ENCODE measurements at regions not wholly inside any gene's neighbourhood (a gene's known extent, or its start where the extent isn't known, plus 50 kb on each side); places are given as distances from the start of the nearest gene placed in this dataset.

DNA sequence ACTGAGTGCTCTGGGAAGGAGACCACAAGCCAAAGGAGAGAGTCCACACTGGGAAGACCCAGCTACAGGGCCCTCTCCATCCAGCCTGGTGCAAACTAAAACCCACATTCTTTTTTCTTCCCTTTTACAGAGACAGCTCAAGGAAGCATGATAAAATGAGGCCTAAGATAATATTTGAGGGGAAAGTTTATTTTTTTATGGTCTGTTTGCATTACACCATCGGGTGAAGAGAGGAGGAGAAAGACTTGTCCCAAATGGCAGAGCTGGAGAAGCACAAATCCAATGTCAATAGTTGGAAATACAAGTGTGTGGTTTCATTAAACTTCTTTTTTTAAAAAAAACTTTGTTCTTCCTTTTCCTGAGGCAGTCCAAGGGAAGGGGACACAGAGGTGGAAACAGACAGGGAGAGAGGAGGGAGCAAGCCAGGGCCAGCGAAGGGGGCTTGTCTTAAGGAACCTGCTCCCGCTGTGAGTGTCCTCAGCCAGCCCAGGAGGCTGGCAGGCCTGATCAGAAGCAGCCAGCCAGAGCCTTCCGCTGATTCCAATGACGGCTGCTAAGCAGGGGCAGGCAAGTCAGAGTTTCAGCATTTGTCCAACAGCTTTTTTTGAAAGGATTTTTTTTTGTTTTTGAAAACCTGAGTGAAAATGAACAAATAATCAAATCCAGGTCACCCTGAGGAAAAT is 203.8 kb upstream of the SIX2 start:
- peaks cover 0 to 4% (median 0%) of the 10 kb centered on the region in 4 donors for H3K27me3 ChIP-seq
- intact Hi-C loops (cut with DNase I) = no loop called here
- no peak overlapping the region for H3K4me3 ChIP-seq
- peaks cover 0 to 1% (median 0%) of the 10 kb centered on the region in 3 donors for H3K4me1 ChIP-seq
- no peaks in the 10 kb centered on the region for H3K36me3 ChIP-seq
- DNase-seq = no peak
- no peak overlapping the region for H3K27ac ChIP-seq
- TF ChIP-seq POLR2A (IDR thresholded peaks at IDR 0.05) = no peak
- TF ChIP-seq, protein P1, sequence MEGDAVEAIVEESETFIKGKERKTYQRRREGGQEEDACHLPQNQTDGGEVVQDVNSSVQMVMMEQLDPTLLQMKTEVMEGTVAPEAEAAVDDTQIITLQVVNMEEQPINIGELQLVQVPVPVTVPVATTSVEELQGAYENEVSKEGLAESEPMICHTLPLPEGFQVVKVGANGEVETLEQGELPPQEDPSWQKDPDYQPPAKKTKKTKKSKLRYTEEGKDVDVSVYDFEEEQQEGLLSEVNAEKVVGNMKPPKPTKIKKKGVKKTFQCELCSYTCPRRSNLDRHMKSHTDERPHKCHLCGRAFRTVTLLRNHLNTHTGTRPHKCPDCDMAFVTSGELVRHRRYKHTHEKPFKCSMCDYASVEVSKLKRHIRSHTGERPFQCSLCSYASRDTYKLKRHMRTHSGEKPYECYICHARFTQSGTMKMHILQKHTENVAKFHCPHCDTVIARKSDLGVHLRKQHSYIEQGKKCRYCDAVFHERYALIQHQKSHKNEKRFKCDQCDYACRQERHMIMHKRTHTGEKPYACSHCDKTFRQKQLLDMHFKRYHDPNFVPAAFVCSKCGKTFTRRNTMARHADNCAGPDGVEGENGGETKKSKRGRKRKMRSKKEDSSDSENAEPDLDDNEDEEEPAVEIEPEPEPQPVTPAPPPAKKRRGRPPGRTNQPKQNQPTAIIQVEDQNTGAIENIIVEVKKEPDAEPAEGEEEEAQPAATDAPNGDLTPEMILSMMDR (IDR thresholded peaks at IDR 0.05) = no peak
- 27 to 46% methylated on average over 2 to 4 of the region's 5 CpGs for WGBS, 2 donors
- H3K9me3 ChIP-seq = no peaks in the 10 kb centered on the region

DNA sequence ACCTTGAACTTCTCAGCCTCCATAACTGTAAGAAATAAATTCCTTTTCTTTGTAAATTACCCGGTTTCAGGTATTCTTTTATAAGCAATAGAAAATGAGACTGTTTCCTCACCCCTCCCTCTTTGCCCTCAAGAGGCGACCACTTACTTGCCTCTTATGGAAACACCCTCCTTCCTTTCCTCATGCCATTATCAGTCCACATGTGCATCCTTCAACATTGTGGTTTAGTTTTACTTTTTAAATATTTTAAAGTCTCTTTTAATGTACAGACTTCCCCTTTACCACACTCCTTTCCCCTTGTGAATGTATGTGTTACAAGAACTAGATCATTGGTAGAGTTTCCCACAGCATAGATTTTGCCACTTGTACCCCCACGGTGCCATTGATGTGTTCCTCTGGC is 202.4 kb upstream of the SIX2 start:
- no peak overlapping the region for H3K4me3 ChIP-seq
- H3K36me3 ChIP-seq = no peaks in the 10 kb centered on the region
- DNase-seq = no peak
- no peak overlapping the region for H3K27ac ChIP-seq
- H3K27me3 ChIP-seq = peaks cover 0 to 4% (median 0%) of the 10 kb centered on the region in 4 donors
- no peaks in the 10 kb centered on the region for H3K4me1 ChIP-seq
- 61 to 75% methylated on average over 3 of the region's 3 CpGs for WGBS, 2 donors
- H3K9me3 ChIP-seq = no peaks in the 10 kb centered on the region
- intact Hi-C loops (cut with DNase I) = no loop called here
- TF ChIP-seq, protein P1 (IDR thresholded peaks at IDR 0.05) = no peak
- TF ChIP-seq POLR2A (IDR thresholded peaks at IDR 0.05) = no peak

DNA sequence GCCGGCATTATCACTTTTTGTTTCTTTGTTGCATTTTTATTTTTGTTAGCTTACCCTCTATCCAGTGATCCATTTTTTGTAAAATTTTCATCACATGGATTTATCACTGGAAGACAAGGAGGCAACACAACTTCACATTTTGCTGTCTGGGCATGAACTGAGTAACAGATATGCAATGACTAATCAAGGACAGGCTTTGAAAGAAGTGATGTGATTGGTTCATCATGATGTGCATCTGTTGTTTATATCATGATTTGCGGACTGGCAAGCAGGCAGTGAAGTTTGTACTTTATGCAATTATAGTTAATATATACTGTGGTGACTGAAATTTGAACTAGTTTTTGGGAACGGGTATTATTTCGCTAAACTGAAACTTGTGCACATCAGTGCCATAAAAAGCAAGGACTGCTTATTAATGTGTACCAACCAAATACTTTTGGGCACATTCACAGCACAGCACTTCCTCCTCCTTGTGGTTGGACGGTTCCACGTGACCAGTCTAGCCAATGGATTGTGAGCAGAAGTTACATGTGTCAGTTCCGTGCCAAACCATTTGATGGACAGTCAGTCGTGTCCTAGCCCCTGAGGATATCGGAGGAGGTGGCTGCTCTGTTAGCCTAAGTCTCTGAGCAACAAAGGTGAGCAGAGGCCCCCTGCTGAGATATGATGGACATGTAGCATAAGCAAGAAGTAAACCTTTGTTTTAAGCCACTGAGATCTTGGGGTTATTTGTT is 201.4 kb upstream of the SIX2 start:
- H3K4me3 ChIP-seq = no peak overlapping the region
- no peak overlapping the region for H3K27ac ChIP-seq
- whole genome bisulfite sequencing, 2 donors = 86 to 89% methylated on average over 8 to 9 of the region's 9 CpGs
- intact Hi-C loops (cut with DNase I) = no loop called here
- no peak for DNase-seq
- no peaks in the 10 kb centered on the region for H3K36me3 ChIP-seq
- no peaks in the 10 kb centered on the region for H3K4me1 ChIP-seq
- peaks cover 0 to 4% (median 0%) of the 10 kb centered on the region in 4 donors for H3K27me3 ChIP-seq
- H3K9me3 ChIP-seq = no peaks in the 10 kb centered on the region
- no peak for TF ChIP-seq POLR2A (IDR thresholded peaks at IDR 0.05)
- TF ChIP-seq, protein P1 (IDR thresholded peaks at IDR 0.05) = no peak

DNA sequence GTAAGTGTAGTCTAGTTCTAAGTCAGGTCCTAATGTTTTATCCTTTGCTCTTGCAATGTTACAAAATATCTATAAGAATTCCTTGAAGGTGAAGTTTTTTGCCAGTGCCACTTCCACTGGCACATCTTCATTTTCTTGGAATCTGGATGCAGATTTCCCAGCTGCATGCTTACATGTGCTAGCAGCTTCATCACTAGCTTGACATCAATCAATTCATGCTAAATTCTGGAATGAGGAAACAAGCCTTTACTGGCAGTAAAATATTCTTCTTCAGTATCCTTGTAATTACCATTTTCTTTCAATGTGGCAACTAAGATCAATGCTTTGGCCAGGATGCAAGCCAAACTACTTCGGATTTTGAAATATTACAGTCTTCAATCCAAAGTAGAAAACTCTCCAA is 200.6 kb upstream of the SIX2 start:
- no peak overlapping the region for H3K4me3 ChIP-seq
- intact Hi-C loops (cut with DNase I) = no loop called here
- DNase-seq = no peak
- H3K27me3 ChIP-seq = peaks cover 0 to 4% (median 0%) of the 10 kb centered on the region in 4 donors
- TF ChIP-seq, protein P1 (IDR thresholded peaks at IDR 0.05) = no peak
- no peak for TF ChIP-seq POLR2A (IDR thresholded peaks at IDR 0.05)
- no peak overlapping the region for H3K27ac ChIP-seq
- no peaks in the 10 kb centered on the region for H3K4me1 ChIP-seq
- H3K36me3 ChIP-seq = no peaks in the 10 kb centered on the region
- WGBS, 2 donors = 56 to 96% methylated on average over 1 of the region's 1 CpG
- H3K9me3 ChIP-seq = no peaks in the 10 kb centered on the region

DNA sequence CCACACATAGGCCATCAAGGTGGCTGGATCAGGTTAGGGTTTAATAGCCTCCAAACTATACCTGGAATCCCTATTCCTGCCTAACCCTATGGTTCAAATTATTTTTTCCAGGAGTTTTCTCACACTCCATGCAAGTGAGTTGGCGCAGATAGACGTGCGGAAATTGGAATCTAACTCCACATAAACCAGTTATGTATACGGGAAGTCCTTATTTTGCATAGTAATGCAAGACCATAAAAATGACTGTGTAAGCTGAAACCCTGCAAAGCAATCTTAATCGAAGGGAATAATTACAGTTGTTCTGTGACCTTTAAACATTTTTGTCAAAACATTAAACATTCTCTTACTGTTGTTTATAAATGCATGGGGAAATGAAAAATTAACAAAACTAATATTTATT is 200.1 kb upstream of the SIX2 start:
- Histone ChIP-seq H3K4me3 (no peak overlapping the region), H3K36me3 (no peaks in the 10 kb centered on the region), H3K9me3 (no peaks in the 10 kb centered on the region), H3K27me3 (peaks cover 0 to 4% (median 0%) of the 10 kb centered on the region in 4 donors), H3K27ac (no peak overlapping the region), H3K4me1 (no peaks in the 10 kb centered on the region)
- TF ChIP-seq, protein P1 (IDR thresholded peaks at IDR 0.05) = no peak
- 80 to 82% methylated on average over 5 of the region's 5 CpGs for WGBS, 2 donors
- no peak for DNase-seq
- intact Hi-C loops (cut with DNase I) = no loop called here

All from esophagus squamous epithelium (tissue), 5 donors.